ENCODE measurements at regions not wholly inside any gene's neighbourhood (a gene's known extent, or its start where the extent isn't known, plus 50 kb on each side); places are given as distances from the start of the nearest gene placed in this dataset.

- Histone ChIP-seq H3K27ac (ENCODE audit: low read length) (no peak overlapping the region), H3K4me3 (ENCODE audit: low read depth in 2 of 2, low read length in 2 of 2) (no peak overlapping the region), H3K4me1 (ENCODE audit: control insufficient read depth, insufficient read depth, low read length) (no peaks in the 10 kb centered on the region), H3K9me3 (ENCODE audit: control insufficient read depth, insufficient read depth, low read depth, low read length) (no peaks in the 10 kb centered on the region), H3K27me3 (ENCODE audit: control insufficient read depth, insufficient read depth, low read length) (peaks cover 2% of the 10 kb centered on the region; the same call in 1 of the 2 replicates), H3K36me3 (ENCODE audit: control insufficient read depth, insufficient read depth, low read length) (no peaks in the 10 kb centered on the region)
- CTCF ChIA-PET = no interaction called here
- in situ Hi-C loops (cut with HindIII; ENCODE audit: low pct_unique_long_range_greater_than_20kb, low sequenced_read_pairs) = no loop called here
- intact Hi-C loops (cut with micrococcal nuclease; ENCODE audit: unreplicated experiment) = no loop called here
- POLR2A ChIA-PET = no interaction called here
- no peak for TF ChIP-seq REST (IDR thresholded peaks at IDR 0.05; ENCODE audit: insufficient read depth in 1 of 2, low read depth in 2 of 2, low read length in 1 of 2)
- no peak for TF ChIP-seq POLR2AphosphoS5 (IDR thresholded peaks at IDR 0.05; ENCODE audit: low read depth, low read length)
- TF ChIP-seq TCF7L2 (IDR thresholded peaks at IDR 0.05; ENCODE audit: low read depth, low read length) = no peak
- TF ChIP-seq SIN3A (IDR thresholded peaks at IDR 0.05; ENCODE audit: borderline replicate concordance, insufficient read depth, low read depth, low read length) = no peak
- TF ChIP-seq CTCF (IDR thresholded peaks at IDR 0.05) = no peak
- BruUV-seq (replicated peaks) = no TSS peak
- DNase-seq (ENCODE audit: low read depth, low spot score) (no peak), ATAC-seq (no peak)
These were observed 373.6 kb downstream of the CDH26 start for GRCh38 chr20:60331688-60332300.

- intact Hi-C loops (cut with micrococcal nuclease; ENCODE audit: unreplicated experiment) = no loop called here
- in situ Hi-C loops (cut with HindIII; ENCODE audit: low pct_unique_long_range_greater_than_20kb, low sequenced_read_pairs) = no loop called here
- Histone ChIP-seq H3K36me3 (ENCODE audit: control insufficient read depth, insufficient read depth, low read length) (no peaks in the 10 kb centered on the region), H3K27me3 (ENCODE audit: control insufficient read depth, insufficient read depth, low read length) (peaks cover 2% of the 10 kb centered on the region; the same call in 1 of the 2 replicates), H3K4me3 (ENCODE audit: low read depth in 2 of 2, low read length in 2 of 2) (no peak overlapping the region), H3K4me1 (ENCODE audit: control insufficient read depth, insufficient read depth, low read length) (no peaks in the 10 kb centered on the region), H3K9me3 (ENCODE audit: control insufficient read depth, insufficient read depth, low read depth, low read length) (no peaks in the 10 kb centered on the region), H3K27ac (ENCODE audit: low read length) (no peak overlapping the region)
- TF ChIP-seq SIN3A (IDR thresholded peaks at IDR 0.05; ENCODE audit: borderline replicate concordance, insufficient read depth, low read depth, low read length) = no peak
- TF ChIP-seq TCF7L2 (IDR thresholded peaks at IDR 0.05; ENCODE audit: low read depth, low read length) = no peak
- no peak for TF ChIP-seq POLR2AphosphoS5 (IDR thresholded peaks at IDR 0.05; ENCODE audit: low read depth, low read length)
- TF ChIP-seq REST (IDR thresholded peaks at IDR 0.05; ENCODE audit: insufficient read depth in 1 of 2, low read depth in 2 of 2, low read length in 1 of 2) = no peak
- TF ChIP-seq CTCF (IDR thresholded peaks at IDR 0.05) = no peak
- ChIA-PET POLR2A (no interaction called here), CTCF (no interaction called here)
- ATAC-seq (no peak), DNase-seq (ENCODE audit: low read depth, low spot score) (no peak)
- BruUV-seq (replicated peaks) = no TSS peak
These were observed 374.3 kb downstream of the CDH26 start for GRCh38 chr20:60332523-60332922.

Data from Panc1 (cell line).